HepG2 (cell line): ENCODE measurements at regions not wholly inside any gene's neighbourhood (a gene's known extent, or its start where the extent isn't known, plus 50 kb on each side); places are given as distances from the start of the nearest gene placed in this dataset.
A peak's percentile ranks its signal among the peaks of the same experiment; 100 is the strongest.

Source experiments
- GABPB1 ChIP-seq: IDR thresholded peaks from 2 replicates; pipeline ENCODE4 v1.6.1; 2016; ENCODE audit warnings: mild to moderate bottlenecking, missing genetic modification reagents, moderate library complexity, missing compliant biosample characterization
- HNRNPLL ChIP-seq: fragments of 200-400 bp; formaldehyde crosslinking; IDR thresholded peaks from 2 replicates; pipeline ENCODE4 v1.6.1; 2017; ENCODE audit warnings: mild to moderate bottlenecking, low read depth, low read length; ENCODE audit not compliant: poor library complexity, severe bottlenecking
- SPEN ChIP-seq: sonication (generic); formaldehyde crosslinking; IDR thresholded peaks from 2 replicates; pipeline ENCODE4 v1.5.1; 2020; ENCODE audit warnings: low read depth, mild to moderate bottlenecking, missing genetic modification reagents
- STAG1 ChIP-seq: sonication (generic); formaldehyde crosslinking; IDR thresholded peaks from 2 replicates; pipeline ENCODE4 v1.4.0; 2020; ENCODE audit warnings: missing genetic modification reagents
- TEAD3 ChIP-seq: optimal IDR thresholded peaks from 2 replicates; pipeline ENCODE3; 2016; ENCODE audit warnings: borderline replicate concordance
- TFAP4 ChIP-seq: sonication (generic); IDR thresholded peaks from 2 replicates; pipeline ENCODE4 v1.6.1; 2016; ENCODE audit warnings: low read depth, borderline replicate concordance
- ZFP91 ChIP-seq: sonication (generic); formaldehyde crosslinking; IDR thresholded peaks from 2 replicates; pipeline ENCODE4 v1.9.0; 2022; ENCODE audit warnings: missing genetic modification reagents, mild to moderate bottlenecking, borderline replicate concordance
- ZNF331 ChIP-seq: sonication (generic); formaldehyde crosslinking; IDR thresholded peaks from 2 replicates; pipeline ENCODE4 v1.4.0; 2020; ENCODE audit warnings: missing genetic modification reagents
- ZNF598 ChIP-seq: sonication (generic); formaldehyde crosslinking; IDR thresholded peaks from 2 replicates; pipeline ENCODE4 v1.5.1; 2020; ENCODE audit warnings: mild to moderate bottlenecking, missing genetic modification reagents, borderline replicate concordance
- TF ChIP-seq, protein P1 (sequence below): sonication (generic); formaldehyde crosslinking; IDR thresholded peaks from 2 replicates; pipeline ENCODE4 v1.5.0; 2020; ENCODE audit warnings: mild to moderate bottlenecking, missing genetic modification reagents
- TF ChIP-seq, protein P2 (sequence below): IDR thresholded peaks from 2 replicates; pipeline ENCODE4 v1.6.1; 2016; ENCODE audit warnings: missing compliant biosample characterization, missing genetic modification reagents, borderline replicate concordance
- TF ChIP-seq, protein P3 (sequence below): sonication (generic); formaldehyde crosslinking; IDR thresholded peaks from 2 replicates; pipeline ENCODE4 v1.4.0; 2020; ENCODE audit warnings: mild to moderate bottlenecking, missing genetic modification reagents

DNA sequence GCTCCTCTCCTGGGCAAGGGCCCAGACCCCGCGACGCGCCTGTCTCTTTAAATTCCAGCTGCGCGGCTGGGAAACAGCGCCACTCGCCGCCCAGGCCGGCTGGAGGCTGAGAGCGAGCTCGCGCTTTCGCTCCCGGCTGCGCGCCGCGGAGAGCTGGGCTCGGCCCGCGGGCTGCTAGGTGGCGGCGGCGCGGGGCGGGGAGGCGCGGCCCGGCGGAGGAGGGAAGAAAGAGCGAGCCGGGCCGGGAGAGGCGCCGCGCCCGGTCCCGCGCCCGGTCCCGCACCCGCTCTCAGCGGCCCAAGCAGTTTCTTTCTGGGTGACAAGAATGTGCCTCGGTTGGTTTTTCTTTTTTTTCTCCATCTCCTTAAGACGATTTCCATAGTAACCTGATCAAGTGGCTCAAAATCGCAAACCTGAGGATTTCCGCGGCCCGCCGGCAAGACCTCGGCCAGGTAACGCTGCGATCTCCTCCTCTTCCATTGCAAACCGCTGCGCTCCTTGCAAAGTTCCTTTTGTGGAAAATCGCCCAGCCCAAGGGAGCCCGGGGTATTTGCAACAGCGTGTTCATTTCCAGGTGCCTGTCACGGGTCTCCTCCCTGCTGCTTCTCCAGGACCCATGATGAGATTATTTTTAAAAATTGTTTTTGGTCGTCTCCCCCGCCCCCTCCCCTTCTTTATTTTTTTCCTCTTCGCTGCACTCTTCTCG is 259.5 kb upstream of the E2F7 start (continued):
- peak; percentile 24; the same call in 1 of the 2 replicates for TF ChIP-seq TFAP4
- TF ChIP-seq, protein P1, sequence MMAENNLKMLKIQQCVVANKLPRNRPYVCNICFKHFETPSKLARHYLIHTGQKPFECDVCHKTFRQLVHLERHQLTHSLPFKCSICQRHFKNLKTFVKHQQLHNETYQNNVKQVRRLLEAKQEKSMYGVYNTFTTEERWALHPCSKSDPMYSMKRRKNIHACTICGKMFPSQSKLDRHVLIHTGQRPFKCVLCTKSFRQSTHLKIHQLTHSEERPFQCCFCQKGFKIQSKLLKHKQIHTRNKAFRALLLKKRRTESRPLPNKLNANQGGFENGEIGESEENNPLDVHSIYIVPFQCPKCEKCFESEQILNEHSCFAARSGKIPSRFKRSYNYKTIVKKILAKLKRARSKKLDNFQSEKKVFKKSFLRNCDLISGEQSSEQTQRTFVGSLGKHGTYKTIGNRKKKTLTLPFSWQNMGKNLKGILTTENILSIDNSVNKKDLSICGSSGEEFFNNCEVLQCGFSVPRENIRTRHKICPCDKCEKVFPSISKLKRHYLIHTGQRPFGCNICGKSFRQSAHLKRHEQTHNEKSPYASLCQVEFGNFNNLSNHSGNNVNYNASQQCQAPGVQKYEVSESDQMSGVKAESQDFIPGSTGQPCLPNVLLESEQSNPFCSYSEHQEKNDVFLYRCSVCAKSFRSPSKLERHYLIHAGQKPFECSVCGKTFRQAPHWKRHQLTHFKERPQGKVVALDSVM (CRISPR knock-in tag), result 0 out of 2 replicates have a peak, but pooled peaks have one; percentile 11
- peak; percentile 54 for TF ChIP-seq TEAD3 (CRISPR knock-in tag)
- TF ChIP-seq, protein P2, sequence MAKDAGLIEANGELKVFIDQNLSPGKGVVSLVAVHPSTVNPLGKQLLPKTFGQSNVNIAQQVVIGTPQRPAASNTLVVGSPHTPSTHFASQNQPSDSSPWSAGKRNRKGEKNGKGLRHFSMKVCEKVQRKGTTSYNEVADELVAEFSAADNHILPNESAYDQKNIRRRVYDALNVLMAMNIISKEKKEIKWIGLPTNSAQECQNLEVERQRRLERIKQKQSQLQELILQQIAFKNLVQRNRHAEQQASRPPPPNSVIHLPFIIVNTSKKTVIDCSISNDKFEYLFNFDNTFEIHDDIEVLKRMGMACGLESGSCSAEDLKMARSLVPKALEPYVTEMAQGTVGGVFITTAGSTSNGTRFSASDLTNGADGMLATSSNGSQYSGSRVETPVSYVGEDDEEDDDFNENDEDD, result 0 out of 2 replicates have a peak, but pooled peaks have one; percentile 33
- TF ChIP-seq ZNF331 (CRISPR knock-in tag), result 0 out of 2 replicates have a peak, but pooled peaks have one; percentile 44
- TF ChIP-seq ZFP91 (CRISPR knock-in tag), result peak; percentile 99
- peak; percentile 40; the same call in 1 of the 2 replicates for TF ChIP-seq GABPB1 (CRISPR knock-in tag)
- TF ChIP-seq ZNF598 (CRISPR knock-in tag), result no peak
- TF ChIP-seq, protein P3, sequence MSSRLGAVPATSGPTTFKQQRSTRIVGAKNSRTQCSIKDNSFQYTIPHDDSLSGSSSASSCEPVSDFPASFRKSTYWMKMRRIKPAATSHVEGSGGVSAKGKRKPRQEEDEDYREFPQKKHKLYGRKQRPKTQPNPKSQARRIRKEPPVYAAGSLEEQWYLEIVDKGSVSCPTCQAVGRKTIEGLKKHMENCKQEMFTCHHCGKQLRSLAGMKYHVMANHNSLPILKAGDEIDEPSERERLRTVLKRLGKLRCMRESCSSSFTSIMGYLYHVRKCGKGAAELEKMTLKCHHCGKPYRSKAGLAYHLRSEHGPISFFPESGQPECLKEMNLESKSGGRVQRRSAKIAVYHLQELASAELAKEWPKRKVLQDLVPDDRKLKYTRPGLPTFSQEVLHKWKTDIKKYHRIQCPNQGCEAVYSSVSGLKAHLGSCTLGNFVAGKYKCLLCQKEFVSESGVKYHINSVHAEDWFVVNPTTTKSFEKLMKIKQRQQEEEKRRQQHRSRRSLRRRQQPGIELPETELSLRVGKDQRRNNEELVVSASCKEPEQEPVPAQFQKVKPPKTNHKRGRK (CRISPR knock-in tag), result no peak
- TF ChIP-seq STAG1 (CRISPR knock-in tag), result peak; percentile 34; the same call in 1 of the 2 replicates
- 0 out of 2 replicates have a peak, but pooled peaks have one; percentile 33 for TF ChIP-seq SPEN (CRISPR knock-in tag)
- TF ChIP-seq HNRNPLL, result peak; percentile 49
